ENCODE measurements at regions not wholly inside any gene's neighbourhood (a gene's known extent, or its start where the extent isn't known, plus 50 kb on each side); places are given as distances from the start of the nearest gene placed in this dataset.

GRCh38 chr17:10956821-10957220, 118.9 kb upstream of the PIRT start:
- no peak for DNase-seq

GRCh38 chr17:10944819-10945218, 106.9 kb upstream of the PIRT start:
- DNase-seq: no peak

DNA sequence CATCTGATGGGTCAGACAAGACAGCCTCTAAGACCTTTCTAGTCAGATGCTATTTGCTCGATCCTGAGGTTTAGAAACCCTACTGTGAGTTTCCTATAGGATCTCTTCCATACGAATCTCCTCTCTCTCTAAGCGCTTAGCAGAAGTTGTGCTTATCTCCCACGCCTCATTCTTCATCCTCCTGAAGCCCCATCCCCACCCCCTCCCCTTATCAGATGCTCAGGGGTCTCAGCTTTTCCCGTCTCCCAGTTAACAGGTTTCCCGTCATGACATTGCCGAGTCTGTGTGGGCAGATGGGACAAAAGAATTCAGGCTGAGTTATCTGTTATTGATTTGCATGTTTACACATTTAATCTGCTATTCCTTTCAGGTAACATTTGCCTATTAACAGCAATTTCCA, 99.0 kb upstream of the PIRT start:
- no peak for DNase-seq

- no peak for DNase-seq
Measured at GRCh38 chr17:10932938-10933337, 95.1 kb upstream of the PIRT start.

DNA sequence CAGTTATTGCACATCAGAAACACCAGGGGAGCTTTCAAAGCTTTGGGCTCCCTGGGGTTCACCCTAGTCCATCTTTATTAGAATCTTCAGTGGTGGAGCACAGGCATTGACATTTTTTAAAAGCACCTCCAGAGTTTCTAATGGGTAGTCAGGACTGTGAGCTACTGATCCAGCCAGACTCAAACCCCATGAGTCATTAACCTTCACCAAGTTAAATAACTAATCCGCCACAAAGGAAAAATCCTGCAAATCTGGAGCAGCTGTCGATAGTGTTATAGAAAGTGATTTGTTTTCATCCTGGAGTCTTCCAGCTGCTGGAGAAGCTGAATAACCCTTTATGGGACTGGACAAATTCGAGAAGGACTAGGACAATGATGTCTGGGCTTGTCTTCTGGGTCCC, 93.2 kb upstream of the PIRT start:
- DNase-seq: no peak

DNA sequence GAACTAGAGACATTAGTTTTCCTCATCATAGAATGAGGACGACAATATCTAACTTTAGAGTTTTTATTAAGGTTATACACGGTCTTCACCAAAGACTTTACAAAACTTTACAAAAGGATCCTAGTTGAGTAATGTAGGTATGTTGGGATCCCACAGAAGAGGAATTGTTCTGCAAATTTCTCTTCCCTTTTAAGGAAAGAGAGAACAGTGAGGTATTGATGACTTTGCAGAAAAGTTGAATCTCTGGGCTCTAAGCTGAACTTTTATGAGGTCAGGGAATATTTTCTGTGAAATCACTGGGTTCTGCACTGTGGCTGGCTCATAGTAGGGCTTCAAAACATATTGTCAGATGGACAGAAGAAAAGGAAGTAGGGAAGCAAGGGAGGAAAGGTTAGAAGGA, 89.8 kb upstream of the PIRT start:
- DNase-seq: no peak

- DNase-seq: no peak
Measured at GRCh38 chr17:10920558-10921108, 82.7 kb upstream of the PIRT start.

- no peak for DNase-seq
Measured at GRCh38 chr17:10907370-10907769, 69.5 kb upstream of the PIRT start.

DNA sequence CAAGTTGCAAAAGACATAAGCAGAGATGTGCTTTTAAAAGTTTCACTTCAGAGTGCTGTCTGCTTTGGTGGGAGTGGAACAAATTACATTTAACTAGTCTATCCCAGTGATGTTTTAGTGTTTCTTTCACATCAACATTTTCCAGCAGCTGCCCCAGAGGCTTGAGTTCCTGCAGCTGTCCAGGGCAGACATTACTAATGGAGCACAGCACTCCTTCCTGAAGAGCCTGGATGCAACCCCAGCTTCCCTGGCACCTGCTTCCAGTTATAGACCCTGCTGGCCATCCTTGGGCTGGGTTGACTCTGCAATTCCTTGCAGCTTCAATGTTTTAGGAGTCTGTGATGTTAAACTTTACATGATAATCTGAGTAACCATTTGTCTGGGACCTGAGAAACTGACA, 61.4 kb upstream of the PIRT start:
- DNase-seq: no peak

GRCh38 chr17:10894220-10894619, 56.3 kb upstream of the PIRT start:
- DNase-seq: no peak

GRCh38 chr17:10888858-10889257, 51.0 kb upstream of the PIRT start:
- no peak for DNase-seq

Measured in activated CD4-positive, alpha-beta T cell treated with anti-CD3 and anti-CD28 coated beads, Interleukin-2, amount 50 U/mL, for 16 hours (primary cell).